ENCODE measurements at regions not wholly inside any gene's neighbourhood (a gene's known extent, or its start where the extent isn't known, plus 50 kb on each side); places are given as distances from the start of the nearest gene placed in this dataset.

- WGBS, 2 donors, result 90% methylated on average over 13 to 19 of the region's 19 CpGs
- Histone ChIP-seq H3K36me3 (ENCODE audit: low read depth, missing control alignments) (no peaks in the 10 kb centered on the region), H3K4me1 (no peaks in the 10 kb centered on the region), H3K27ac (no peak overlapping the region), H3K4me3 (no peak overlapping the region), H3K9me3 (no peaks in the 10 kb centered on the region), H3K27me3 (no peaks in the 10 kb centered on the region)
- TF ChIP-seq POLR2A (IDR thresholded peaks at IDR 0.05), result no peak
- no peak for TF ChIP-seq CTCF (IDR thresholded peaks at IDR 0.05)
- DNase-seq, result no peak
- intact Hi-C loops (cut with DNase I; ENCODE audit: low total_unique reads), result no loop called here
Observed at GRCh38 chr10:3293581-3294431, 121.2 kb upstream of the PITRM1 start.

- H3K27ac ChIP-seq, result no peak overlapping the region
- intact Hi-C loops (cut with DNase I; ENCODE audit: low total_unique reads), result no loop called here
- 85 to 90% methylated on average over 8 of the region's 8 CpGs for WGBS, 2 donors
Observed at GRCh38 chr10:3292636-3293035, 120.1 kb upstream of the PITRM1 start.

GRCh38 chr10:3290550-3290949, 118.0 kb upstream of the PITRM1 start:
- no peak overlapping the region for H3K4me3 ChIP-seq
- H3K9me3 ChIP-seq, result no peaks in the 10 kb centered on the region
- TF ChIP-seq POLR2A (IDR thresholded peaks at IDR 0.05) (no peak), CTCF (IDR thresholded peaks at IDR 0.05) (no peak)
- WGBS, 2 donors, result 69 to 70% methylated on average over 11 to 12 of the region's 12 CpGs
- no peak overlapping the region for H3K27ac ChIP-seq
- H3K36me3 ChIP-seq (ENCODE audit: low read depth, missing control alignments), result no peaks in the 10 kb centered on the region
- no peaks in the 10 kb centered on the region for H3K4me1 ChIP-seq
- H3K27me3 ChIP-seq, result no peaks in the 10 kb centered on the region
- DNase-seq, result no peak
- intact Hi-C loops (cut with DNase I; ENCODE audit: low total_unique reads), result no loop called here

More at GRCh38 chr10:3292636-3293035, 120.1 kb upstream of the PITRM1 start:
- no peaks in the 10 kb centered on the region for H3K4me1 ChIP-seq
- H3K27me3 ChIP-seq, result no peaks in the 10 kb centered on the region
- H3K4me3 ChIP-seq, result no peak overlapping the region
- H3K9me3 ChIP-seq, result no peaks in the 10 kb centered on the region
- DNase-seq, result no peak
- no peak for TF ChIP-seq CTCF (IDR thresholded peaks at IDR 0.05)
- no peak for TF ChIP-seq POLR2A (IDR thresholded peaks at IDR 0.05)
- H3K36me3 ChIP-seq (ENCODE audit: low read depth, missing control alignments), result no peaks in the 10 kb centered on the region

- WGBS, 2 donors, result 67 to 69% methylated on average over 42 of the region's 42 CpGs
- intact Hi-C loops (cut with DNase I; ENCODE audit: low total_unique reads), result no loop called here
- no peaks in the 10 kb centered on the region for H3K9me3 ChIP-seq
- H3K27me3 ChIP-seq, result no peaks in the 10 kb centered on the region
- TF ChIP-seq CTCF (IDR thresholded peaks at IDR 0.05) (no peak), POLR2A (IDR thresholded peaks at IDR 0.05) (no peak)
- no peak overlapping the region for H3K27ac ChIP-seq
- H3K36me3 ChIP-seq (ENCODE audit: low read depth, missing control alignments), result no peaks in the 10 kb centered on the region
- H3K4me3 ChIP-seq, result no peak overlapping the region
- H3K4me1 ChIP-seq, result no peaks in the 10 kb centered on the region
- no peak for DNase-seq
Observed at GRCh38 chr10:3287572-3288445, 115.2 kb upstream of the PITRM1 start.
